ENCODE measurements at regions not wholly inside any gene's neighbourhood (a gene's known extent, or its start where the extent isn't known, plus 50 kb on each side); places are given as distances from the start of the nearest gene placed in this dataset.

GRCh38 chr12:124517260-124518050, 50.0 kb downstream of the NCOR2 start:
- Histone ChIP-seq H3K27me3 (replicated peaks; ENCODE audit: control insufficient read depth, insufficient read depth, low read length) (no peaks in the 10 kb centered on the region), H3K9me3 (no peaks in the 10 kb centered on the region), H3K4me1 (peaks cover 15% of the 10 kb centered on the region), H3K4me3 (ENCODE audit: low read depth, low read length) (no peak overlapping the region), H3K36me3 (ENCODE audit: control insufficient read depth, insufficient read depth, low read length) (peaks cover 3% of the 10 kb centered on the region; the same call in 1 of the 2 replicates)
- intact Hi-C loops (cut with micrococcal nuclease; ENCODE audit: unreplicated experiment) = no loop called here
- no TSS peak for BruUV-seq (replicated peaks)
- Mint-ChIP-seq H3K9me3 (ENCODE audit: unreplicated experiment) (no peaks in the 10 kb centered on the region), H3K27ac (ENCODE audit: unreplicated experiment) (no peak overlapping the region), H3K27me3 (ENCODE audit: insufficient read depth, unreplicated experiment) (no peaks in the 10 kb centered on the region), H3K4me3 (ENCODE audit: unreplicated experiment) (no peak overlapping the region), H3K4me1 (ENCODE audit: low read depth, unreplicated experiment) (peaks cover 8% of the 10 kb centered on the region), H3K36me3 (ENCODE audit: insufficient read depth, unreplicated experiment) (peaks cover 44% of the 10 kb centered on the region)
- ChIA-PET POLR2A (no interaction called here), CTCF (no interaction called here)
- DNase-seq = no peak
- TF ChIP-seq, protein P1, sequence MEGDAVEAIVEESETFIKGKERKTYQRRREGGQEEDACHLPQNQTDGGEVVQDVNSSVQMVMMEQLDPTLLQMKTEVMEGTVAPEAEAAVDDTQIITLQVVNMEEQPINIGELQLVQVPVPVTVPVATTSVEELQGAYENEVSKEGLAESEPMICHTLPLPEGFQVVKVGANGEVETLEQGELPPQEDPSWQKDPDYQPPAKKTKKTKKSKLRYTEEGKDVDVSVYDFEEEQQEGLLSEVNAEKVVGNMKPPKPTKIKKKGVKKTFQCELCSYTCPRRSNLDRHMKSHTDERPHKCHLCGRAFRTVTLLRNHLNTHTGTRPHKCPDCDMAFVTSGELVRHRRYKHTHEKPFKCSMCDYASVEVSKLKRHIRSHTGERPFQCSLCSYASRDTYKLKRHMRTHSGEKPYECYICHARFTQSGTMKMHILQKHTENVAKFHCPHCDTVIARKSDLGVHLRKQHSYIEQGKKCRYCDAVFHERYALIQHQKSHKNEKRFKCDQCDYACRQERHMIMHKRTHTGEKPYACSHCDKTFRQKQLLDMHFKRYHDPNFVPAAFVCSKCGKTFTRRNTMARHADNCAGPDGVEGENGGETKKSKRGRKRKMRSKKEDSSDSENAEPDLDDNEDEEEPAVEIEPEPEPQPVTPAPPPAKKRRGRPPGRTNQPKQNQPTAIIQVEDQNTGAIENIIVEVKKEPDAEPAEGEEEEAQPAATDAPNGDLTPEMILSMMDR (IDR thresholded peaks at IDR 0.05; ENCODE audit: insufficient read depth in 1 of 2, low read depth in 1 of 2, low read length in 1 of 2, severe bottlenecking in 1 of 2, unreplicated experiment in 1 of 2) = no peak

GRCh38 chr12:124516850-124517249, 50.6 kb downstream of the NCOR2 start:
- Histone ChIP-seq H3K4me3 (ENCODE audit: low read depth, low read length) (no peak overlapping the region), H3K27me3 (replicated peaks; ENCODE audit: control insufficient read depth, insufficient read depth, low read length) (no peaks in the 10 kb centered on the region), H3K4me1 (peaks cover 15% of the 10 kb centered on the region), H3K36me3 (ENCODE audit: control insufficient read depth, insufficient read depth, low read length) (peaks cover 3% of the 10 kb centered on the region; the same call in 1 of the 2 replicates), H3K9me3 (no peaks in the 10 kb centered on the region)
- Mint-ChIP-seq H3K27me3 (ENCODE audit: insufficient read depth, unreplicated experiment) (no peaks in the 10 kb centered on the region), H3K36me3 (ENCODE audit: insufficient read depth, unreplicated experiment) (peaks cover 50% of the 10 kb centered on the region), H3K4me1 (ENCODE audit: low read depth, unreplicated experiment) (peaks cover 8% of the 10 kb centered on the region), H3K9me3 (ENCODE audit: unreplicated experiment) (no peaks in the 10 kb centered on the region), H3K4me3 (ENCODE audit: unreplicated experiment) (no peak overlapping the region), H3K27ac (ENCODE audit: unreplicated experiment) (no peak overlapping the region)
- ChIA-PET CTCF (no interaction called here), POLR2A (no interaction called here)
- no TSS peak for BruUV-seq (replicated peaks)
- intact Hi-C loops (cut with micrococcal nuclease; ENCODE audit: unreplicated experiment) = no loop called here
- no peak for DNase-seq
- TF ChIP-seq, protein P1 (IDR thresholded peaks at IDR 0.05; ENCODE audit: insufficient read depth in 1 of 2, low read depth in 1 of 2, low read length in 1 of 2, severe bottlenecking in 1 of 2, unreplicated experiment in 1 of 2) = no peak

DNA sequence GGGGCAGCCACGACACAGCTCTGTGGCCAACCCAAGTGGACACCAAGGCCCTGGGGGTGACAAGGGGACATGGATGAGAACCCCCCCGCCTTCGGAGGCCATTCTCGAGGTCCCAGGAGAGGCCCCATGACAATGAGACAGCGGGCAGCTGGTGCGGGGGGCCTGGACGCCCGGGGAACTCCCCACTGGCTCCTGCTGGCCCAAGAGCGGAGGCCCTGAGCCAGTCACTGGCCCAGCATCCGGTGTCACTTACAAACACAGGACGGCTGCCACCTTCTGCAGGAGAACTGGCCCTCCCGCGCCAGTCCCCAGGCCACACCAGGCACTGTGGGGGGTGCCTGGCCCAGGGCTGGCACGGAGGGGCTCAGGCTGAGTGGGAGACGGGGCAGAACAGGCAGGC, 51.4 kb downstream of the NCOR2 start:
- Histone ChIP-seq H3K9me3 (no peaks in the 10 kb centered on the region), H3K4me1 (peaks cover 15% of the 10 kb centered on the region), H3K27me3 (replicated peaks; ENCODE audit: control insufficient read depth, insufficient read depth, low read length) (no peaks in the 10 kb centered on the region), H3K36me3 (ENCODE audit: control insufficient read depth, insufficient read depth, low read length) (peaks cover 3% of the 10 kb centered on the region; the same call in 1 of the 2 replicates), H3K4me3 (ENCODE audit: low read depth, low read length) (no peak overlapping the region)
- Mint-ChIP-seq H3K36me3 (ENCODE audit: insufficient read depth, unreplicated experiment) (peaks cover 51% of the 10 kb centered on the region), H3K27ac (ENCODE audit: unreplicated experiment) (no peak overlapping the region), H3K4me3 (ENCODE audit: unreplicated experiment) (no peak overlapping the region), H3K4me1 (ENCODE audit: low read depth, unreplicated experiment) (peaks cover 8% of the 10 kb centered on the region), H3K27me3 (ENCODE audit: insufficient read depth, unreplicated experiment) (no peaks in the 10 kb centered on the region), H3K9me3 (ENCODE audit: unreplicated experiment) (no peaks in the 10 kb centered on the region)
- intact Hi-C loops (cut with micrococcal nuclease; ENCODE audit: unreplicated experiment) = no loop called here
- TF ChIP-seq, protein P1 (IDR thresholded peaks at IDR 0.05; ENCODE audit: insufficient read depth in 1 of 2, low read depth in 1 of 2, low read length in 1 of 2, severe bottlenecking in 1 of 2, unreplicated experiment in 1 of 2) = no peak
- DNase-seq = no peak
- ChIA-PET POLR2A (no interaction called here), CTCF (no interaction called here)
- BruUV-seq (replicated peaks) = no TSS peak

Data from Caco-2 (cell line).